ENCODE measurements at regions not wholly inside any gene's neighbourhood (a gene's known extent, or its start where the extent isn't known, plus 50 kb on each side); places are given as distances from the start of the nearest gene placed in this dataset.

DNA sequence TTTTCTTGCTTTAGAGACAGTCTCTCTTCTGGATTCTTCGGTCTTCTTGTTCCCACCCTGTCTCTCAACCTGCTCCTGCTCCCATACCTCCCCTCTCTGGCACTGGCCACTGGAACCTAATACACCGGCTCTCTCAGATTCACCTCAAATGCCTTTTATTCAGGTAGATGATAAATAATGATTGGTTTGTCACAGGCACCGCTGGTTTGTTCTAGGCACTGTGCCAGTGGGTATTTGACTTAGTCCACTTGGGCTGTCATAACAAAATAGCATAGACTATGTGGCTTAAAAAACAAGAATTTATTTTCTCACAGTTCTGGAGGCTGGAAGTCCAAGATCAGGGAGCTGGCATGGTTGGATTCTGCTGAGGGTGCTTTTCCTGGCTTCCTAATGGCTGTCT, 278.2 kb upstream of the STT3B start:
- no peak for DNase-seq

DNA sequence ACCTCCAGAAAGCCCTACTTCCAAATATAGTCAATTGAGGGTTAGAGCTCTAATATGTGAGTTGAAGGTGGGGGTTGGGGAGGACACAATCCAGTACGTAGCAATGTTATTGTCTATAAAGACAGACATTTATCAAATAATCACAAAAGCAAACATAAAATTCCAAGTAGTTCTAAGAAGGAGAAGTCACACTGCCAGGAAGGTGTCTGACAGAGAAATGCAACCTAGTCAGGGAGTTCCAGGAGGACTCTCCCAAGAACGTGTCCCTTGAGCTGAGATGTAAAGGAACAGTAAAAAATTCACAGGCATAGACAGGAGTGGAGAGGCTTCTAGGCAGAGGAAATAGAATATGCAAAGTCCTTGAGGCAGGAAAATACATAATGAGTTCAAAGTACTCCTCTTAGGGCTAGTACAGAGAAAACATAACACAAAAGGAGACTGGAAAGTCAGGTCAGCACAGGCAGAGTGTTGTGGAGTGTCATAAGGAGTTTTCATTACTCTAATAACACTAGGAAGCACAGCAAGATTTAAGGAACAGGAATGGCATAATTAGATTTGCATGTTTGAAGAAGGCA, 277.6 kb upstream of the STT3B start:
- DNase-seq: no peak

DNA sequence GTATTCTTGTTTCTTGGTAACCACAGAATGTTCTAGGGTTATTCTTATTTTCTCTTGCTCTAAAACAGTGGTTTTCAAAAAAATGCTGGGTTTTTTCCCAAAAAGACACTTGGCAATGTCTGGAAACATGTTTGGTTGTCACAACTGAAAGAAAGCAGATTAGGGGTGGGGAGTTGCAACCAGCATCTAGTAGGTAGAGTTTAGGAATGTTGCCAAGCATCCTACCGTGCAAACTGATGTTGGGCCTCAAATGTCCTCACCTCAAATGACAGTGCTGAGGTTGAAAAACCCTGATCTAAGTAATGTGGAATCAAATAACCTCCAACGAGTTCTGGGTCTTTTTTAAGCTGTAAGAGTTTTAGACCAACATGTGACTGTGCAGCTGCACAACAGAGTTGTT, 270.5 kb upstream of the STT3B start:
- DNase-seq: no peak

DNA sequence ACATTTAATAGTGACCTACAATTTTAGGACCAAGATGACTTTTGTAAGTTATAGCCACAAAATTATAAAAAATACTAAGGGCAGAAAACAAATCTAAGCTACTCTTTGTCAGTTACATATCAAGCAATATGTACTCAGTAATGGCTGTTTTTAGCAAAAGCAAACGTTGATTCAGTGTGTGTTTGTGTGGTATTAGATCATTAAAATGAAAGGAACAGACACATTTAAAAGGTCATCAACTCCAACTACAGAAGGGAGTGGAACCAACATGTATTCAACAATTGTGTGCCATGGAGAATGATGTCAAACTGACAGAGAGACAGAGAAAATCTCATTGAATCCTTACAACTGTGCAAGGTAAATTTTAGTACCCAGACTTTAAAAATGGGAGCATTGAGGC, 268.8 kb upstream of the STT3B start:
- no peak for DNase-seq

DNA sequence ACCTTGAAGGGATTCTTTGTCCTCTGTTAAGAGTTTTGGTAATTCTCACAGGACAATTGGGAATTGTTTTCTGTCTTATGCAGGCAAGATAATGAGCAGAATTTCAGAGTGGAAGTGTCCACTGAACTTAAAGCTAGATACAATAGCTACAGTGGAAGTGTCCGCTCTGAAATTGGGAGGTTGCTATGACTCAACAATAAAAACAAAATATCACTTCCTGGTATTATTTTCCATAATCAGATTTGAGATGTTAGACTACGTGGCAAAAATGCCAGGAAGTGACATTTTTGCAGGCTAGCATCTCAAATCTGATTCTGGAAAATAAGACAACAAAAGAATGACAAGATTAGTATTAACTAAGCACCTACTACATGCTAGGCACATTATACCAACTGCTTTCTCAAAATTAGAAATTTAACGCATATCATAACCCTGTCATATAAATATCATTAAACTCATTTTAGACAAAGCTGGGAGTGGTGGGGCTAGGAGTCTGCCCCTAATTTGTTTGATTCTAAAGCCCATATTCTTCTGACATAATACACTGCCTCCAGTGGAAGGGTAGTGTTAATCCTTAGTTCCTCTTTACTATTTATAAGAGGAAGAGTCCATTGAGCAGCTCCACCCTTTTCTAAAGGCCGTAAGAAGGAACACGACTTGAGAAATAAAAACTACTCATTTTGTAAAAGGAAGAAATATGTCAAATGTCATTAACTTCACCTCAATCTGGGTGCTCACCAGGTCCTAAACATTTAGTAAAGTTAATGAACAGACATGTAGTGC, 266.9 kb upstream of the STT3B start:
- no peak for DNase-seq

DNA sequence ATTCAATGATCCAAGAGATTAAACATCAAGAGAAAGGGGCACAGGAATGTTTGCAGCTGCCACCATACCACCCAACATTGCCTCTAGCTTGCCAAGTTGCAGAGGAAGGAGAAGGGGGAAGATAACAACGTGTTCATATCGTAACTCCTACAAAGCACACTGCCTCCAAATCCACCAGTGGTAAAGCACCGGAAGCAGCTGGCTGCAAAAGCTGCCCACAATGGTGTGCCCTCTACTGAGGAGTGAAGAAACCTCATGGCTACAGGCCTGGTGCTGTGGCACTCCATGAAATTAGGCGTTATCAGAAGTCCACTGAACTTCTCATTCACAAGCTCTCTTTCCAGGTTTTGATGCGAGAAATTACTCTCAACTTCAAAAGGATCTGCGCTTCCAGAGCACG, 263.9 kb upstream of the STT3B start:
- no peak for DNase-seq

DNA sequence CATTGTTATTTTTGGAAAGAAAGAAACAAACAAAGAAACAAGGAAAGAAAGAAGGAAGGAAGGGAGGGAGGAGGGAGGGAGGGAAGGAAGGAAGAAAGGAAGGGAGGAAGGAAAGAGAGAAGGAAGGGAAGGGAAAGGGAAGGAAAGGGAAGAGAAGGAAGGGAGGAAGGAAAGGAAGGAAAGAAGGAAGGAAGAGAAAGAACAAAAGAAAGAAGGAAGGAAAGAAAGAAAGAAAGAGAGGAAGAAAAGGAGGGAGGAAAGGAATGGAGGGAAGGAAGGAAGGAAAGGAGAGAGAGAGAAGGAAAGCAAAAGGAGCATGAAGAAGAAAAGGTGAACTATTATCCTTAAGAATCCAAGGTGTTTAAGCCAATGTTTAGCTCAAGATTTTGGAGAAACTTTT, 262.7 kb upstream of the STT3B start:
- DNase-seq: no peak

DNA sequence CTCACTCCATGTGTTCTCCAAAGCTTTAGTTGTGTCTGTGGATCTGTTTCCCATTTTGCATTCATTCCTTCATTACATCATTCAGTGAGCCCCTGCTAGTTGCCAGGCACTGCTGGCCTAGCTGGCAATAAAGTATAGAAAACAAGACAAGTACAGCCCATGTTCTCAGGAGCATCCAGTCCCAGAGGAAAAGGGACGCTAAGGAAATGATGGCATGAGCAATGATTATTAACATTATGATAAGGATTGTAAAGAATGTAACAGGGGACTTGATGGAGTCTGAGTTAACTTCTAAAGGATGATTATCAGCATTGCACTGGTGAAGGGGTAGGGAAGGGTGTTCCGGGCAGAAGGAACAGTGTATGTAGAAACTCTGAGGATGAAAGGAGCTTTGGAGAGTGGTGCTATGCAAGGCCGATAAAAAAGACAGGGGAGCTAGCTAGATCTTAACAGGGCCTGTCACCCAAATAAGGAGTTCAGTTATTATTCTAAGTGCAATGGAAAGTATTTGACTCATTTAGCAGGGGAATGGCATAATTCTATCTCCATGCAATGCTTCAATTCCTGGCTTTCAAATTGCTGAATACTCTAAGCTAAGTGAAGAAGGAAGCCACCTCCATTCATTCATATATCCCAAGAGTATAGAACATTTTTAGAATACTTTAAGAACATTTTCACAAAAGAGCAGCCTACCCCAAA, 258.2 kb upstream of the STT3B start:
- no peak for DNase-seq

DNA sequence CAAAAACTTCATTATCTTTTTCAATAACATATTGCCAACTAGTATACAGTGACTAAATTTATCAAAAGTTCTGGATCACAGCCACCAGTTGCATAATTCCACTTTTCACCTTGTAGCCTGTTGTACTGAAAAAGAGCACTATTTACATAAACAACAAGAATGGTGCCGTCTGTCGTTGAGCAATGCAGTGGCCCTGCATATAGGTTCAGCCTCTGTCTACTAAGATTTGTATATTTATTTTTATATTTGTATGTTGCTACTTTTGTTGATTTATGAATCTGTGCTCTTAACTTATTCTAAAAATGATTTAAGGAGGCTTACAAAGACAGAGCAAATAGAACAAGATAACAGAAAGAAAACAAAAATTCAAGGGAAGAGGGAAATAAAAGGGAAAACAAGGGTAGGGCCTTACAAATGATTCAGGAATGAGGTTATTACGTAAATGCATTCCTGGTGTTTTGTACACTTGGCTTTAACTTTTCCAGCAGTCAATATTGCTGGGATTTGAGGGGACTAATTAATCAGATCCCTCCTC, 257.6 kb upstream of the STT3B start:
- DNase-seq: no peak

DNA sequence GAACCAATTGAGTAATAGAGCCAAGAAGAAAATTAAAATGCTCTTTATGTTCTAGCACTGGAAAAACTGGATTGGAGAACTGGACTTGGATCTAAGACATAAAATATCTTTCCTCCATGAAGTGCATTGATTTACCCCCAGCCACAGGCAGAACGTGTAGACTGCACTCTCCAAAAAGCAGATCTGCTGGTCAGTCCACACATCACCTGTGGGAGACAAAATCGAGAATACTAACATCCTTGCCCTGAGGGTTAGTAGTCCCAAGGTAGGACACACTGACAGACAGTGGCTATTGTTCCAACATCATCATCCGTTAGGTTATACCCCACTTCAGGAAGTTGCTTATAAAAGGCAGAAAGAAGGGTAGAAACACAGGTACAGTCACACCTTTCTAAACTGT, 257.1 kb upstream of the STT3B start:
- DNase-seq: no peak

DNA sequence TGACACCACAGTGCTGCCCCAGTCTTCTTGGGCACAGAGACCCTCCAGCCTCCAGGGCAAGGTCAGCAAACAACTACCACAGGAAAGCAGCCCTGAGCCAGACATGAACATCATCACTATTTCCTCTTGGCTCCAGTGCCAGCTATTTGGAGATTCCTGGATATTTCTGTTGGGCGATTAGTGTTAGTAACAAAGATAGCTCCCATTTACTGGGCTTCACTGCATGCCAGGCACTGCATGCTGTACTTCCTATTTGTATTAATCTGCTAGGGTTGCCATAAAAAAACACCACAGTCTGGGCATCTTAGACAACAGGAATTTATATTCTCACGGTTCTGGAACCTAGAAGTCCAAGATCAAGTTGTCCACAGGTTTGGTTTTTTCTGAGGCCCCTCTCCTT, 255.1 kb upstream of the STT3B start:
- no peak for DNase-seq

DNA sequence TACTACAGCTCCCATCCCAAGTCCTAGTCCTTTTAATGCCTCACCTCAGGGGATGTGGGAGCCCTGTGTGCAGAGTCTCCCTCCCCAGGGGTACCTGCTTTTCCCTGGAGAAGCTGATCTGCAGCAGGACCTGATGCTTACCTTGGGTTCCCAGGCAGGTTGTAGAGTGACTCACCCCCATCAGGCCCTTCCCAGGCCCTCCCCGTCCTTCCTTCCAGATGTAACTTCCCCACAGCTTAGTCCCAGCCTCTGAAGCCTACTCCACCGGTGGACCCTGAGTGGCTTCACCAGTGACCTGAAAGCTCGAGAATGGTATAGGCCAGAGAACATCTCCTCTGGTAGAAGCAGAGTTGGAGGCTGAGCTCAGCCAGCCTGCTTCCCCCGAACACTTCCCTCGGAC, 254.2 kb upstream of the STT3B start:
- DNase-seq: no peak

DNA sequence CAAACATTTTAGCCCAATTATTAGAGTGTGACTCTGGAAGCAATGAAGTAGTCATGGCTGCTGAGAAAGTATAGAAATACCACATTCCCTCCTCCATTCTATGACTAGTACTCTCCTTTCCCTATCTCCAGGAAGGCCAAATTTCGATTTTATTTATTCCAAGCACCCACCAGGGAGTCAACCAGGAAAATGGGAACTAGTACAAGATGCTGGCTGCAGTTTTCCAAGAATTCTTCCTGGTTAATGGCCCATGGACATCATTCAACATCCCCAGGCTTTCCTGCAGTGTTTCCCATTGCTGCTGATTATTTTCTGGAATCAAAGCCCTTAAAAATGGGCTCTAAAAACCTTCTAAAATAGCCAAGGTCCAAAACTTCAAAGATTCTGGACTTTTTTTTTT, 247.9 kb upstream of the STT3B start:
- DNase-seq: no peak

DNA sequence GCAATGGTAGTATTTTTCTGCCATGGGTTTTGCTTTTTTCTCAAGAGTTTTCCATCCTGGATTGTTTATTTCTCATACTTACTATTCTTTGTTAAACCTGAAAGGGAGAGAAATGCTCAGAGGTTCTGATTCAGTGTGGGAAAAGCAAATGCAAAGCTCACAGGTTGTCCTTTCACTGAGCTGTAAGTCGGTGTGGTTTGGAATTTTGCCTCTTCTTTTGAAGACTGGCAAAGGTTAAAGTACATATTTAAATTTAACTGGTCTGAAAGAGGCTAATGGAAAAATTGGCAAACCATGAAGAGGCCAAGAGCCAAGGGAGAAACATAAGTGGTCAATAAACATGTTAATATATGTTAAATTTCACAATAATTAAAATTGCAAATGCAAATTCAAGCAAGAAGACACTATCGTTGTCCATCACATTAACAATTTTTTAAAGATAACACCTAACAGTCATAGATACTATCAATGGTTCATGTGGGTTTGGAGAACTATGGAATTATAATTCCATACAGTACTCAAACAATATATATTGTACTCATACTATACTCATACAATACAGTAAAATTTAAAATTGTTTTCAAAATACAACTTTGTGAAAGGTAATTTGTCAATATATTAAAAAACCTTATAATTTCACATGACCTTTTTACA, 246.8 kb upstream of the STT3B start:
- no peak for DNase-seq

DNA sequence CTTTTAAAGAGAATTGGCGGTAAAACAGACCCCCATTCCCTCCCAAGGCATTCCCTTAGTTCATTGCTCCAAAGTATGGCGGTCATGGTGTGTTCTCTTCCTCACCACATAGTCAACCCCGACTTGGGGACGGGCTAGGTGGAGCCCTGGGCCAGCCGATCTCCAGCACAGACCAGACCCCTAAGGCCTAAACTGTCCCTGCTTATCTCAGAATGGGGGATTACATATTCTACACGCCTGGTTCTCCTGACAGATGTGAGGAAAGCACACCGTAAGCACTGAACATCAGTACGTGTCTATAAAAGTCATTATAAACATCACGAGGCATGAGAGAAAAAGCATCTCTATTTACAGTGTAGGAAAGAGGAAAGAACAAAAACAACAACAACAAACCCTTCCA, 244.5 kb upstream of the STT3B start:
- no peak for DNase-seq

DNA sequence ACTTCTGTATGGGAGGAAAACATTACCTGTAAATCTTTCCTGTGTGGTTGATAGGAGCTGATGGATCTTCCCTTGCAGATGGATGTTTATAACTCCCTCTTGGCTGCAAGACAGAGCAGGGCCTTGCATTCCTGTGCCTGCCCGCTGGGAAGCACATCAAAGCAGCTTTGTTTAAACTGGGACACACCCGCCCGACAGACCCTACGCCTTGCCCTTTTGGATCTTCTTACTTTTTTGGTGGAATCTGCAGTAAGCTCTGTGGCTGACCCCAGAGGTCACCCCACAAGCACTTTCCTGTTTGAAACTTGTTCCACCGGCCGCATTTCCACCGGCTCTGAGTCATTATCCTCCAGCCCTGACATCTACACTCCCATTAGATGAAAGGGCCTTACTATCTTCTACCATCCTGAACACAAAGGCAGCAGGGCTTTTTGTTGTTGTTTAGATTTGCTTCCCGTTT, 244.1 kb upstream of the STT3B start:
- DNase-seq: no peak

DNA sequence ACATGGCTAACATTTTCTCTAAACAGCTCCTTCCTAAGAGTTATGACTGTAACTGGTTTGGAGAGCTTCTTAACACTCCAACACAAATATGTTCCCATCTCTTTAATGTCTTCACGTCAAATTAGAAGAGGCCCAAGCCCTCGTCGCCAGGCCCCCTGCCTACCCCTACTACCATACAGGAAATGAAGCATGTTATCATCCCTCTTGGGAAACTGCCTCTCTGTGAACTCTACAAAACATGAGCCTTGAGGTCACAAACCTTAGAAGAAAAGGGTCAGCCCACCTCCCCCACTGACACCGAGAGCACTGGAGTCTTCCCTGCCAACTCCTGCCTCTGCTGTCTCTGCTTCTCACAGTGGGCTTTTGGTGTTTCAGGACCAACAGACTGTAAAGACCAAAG, 243.1 kb upstream of the STT3B start:
- no peak for DNase-seq

DNA sequence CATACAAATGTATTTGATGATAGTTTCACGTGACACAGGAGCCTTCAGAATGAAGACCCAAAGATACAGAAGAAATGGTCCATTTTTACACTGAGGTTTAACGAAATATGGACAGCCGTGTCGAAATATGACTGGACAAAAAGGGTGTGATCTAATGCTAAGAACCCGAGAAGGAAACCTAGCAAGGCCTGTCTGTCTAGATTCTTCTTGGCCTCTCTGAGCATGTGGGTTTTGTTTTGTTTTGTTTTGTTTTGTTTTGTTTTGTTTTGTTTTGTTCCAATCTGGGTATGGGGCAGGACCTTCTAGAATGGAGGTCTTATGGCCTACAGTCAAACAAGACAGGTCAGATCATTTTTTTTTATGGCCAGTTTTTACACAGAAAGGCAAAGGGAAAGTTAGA, 242.7 kb upstream of the STT3B start:
- DNase-seq: no peak

DNA sequence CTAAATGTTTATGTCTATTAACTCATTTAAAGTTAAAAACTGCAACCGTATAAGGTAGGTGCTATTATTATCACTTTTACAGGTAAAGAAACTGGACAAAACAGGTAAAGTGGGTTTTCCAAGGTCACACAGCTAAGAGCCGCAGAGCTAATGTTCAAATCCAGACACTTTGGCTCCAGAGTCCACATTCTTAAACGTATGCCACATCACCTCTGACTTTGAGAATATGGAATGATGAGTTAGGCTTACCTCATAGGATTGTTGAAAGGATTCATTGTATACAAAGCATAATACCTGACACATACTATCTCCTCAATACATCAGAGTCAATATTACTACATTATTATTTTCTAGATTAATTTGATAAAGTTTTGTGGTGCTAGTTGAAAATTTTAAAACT, 240.9 kb upstream of the STT3B start:
- DNase-seq: no peak

DNA sequence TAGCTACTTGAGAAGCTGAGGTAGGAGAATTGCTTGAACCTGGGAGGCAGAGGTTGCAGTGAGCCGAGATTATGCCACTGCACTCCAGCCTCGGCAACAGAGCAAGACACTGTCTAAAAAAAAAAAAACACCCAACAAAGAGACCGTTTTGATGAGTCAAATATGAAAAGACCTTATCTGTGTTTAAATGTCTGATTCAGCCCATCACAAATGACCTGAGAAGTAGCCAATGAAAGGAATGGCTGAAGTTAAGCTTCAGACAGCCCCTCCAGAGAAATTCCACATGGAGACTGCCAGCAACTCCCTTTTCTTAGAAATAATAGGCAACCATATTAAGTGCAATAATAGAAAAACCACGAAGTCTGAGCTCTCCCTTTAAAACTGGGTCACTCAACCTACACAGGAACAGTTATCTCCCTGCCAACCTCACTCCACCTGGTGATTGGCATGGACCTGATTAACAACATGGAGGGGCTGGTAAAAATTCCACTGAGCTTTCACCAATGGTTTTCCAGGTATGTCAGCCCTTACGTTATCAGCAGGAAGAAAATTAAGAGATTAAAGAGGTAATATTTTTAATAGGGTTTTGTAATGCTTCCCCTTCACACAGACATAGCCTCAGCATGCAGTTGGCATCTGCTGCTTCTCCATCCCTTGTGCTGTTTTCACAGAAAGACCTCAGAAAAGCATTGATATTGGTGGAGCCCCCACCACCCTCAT, 238.1 kb upstream of the STT3B start:
- no peak for DNase-seq

DNA sequence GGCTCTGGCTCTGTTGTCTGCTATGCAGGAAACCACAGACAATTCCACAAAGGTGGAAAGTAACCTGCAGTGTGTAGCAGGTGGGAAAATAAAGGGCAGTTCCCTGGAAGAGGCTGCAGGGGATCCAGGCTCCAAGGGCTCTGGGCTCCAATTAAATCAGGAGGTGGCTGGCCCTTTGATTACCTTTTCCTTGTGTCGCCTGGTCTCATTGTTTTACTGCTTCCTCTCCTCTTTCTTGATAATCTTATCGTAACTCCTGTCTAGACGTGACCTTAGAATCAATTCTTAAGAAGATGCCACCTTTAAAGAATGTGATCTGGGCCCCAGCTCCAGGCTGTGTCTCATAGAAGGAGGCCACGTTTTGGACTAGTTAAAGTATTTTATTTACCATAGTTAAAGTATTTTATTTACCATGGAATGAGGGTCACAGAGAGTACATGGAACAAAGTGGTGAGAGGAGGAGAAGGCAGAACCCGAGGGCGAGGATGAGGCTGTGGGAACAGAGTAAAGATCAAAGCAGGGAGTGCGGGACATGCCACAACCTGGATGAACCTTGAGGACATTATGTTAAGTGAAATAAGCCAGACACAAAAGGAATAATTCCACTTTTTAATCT, 237.5 kb upstream of the STT3B start:
- DNase-seq: no peak

DNA sequence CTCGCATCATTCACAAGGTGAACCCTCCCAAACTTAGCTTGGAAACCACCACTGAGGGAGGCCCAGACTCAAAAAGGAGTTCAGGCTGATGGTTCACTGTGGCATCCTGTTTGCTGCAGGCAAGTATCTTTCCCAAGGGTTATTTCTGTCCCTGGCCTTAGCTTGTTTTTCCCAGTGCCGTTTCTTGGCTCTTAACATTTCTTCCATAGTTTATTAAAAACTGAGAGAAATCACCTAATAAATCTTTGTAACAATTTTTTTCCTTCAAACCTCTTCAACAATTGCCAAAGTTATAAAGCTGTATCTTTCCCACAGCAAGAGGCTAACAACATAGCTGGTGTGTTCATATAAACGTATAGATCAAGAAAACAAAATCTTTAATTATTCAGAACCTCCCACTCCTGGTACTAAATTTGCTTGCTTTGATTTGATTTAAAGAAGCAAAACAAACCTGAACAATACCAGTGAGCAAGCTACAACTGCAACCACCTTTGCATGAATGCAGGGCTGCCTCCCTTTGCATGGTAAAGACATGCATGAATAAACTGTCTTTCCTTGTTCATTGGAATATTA, 234.9 kb upstream of the STT3B start:
- DNase-seq: no peak
